H1 (cell line): ENCODE measurements at regions not wholly inside any gene's neighbourhood (a gene's known extent, or its start where the extent isn't known, plus 50 kb on each side); places are given as distances from the start of the nearest gene placed in this dataset.

Experiments
- POLR2AphosphoS5 ChIP-seq: IDR thresholded peaks from 2 replicates; pipeline ENCODE4 v1.6.1; 2011; ENCODE audit warnings: low read depth, low read length
- TF ChIP-seq, protein P1 (sequence below), 3 experiments: IDR thresholded peaks; 1 replicate in 2 of 3; 2 replicates in 1 of 3; pipeline versions ENCODE4 v1.5.1 to v1.6.1; 2011; ENCODE audit warnings: low read length in 3 of 3, mild to moderate bottlenecking in 3 of 3, inconsistent platforms in 2 of 3, low read depth in 1 of 3, moderate library complexity in 1 of 3; ENCODE audit not compliant: insufficient read depth in 1 of 3; ENCODE audit errors: control extremely low read depth in 1 of 3

DNA sequence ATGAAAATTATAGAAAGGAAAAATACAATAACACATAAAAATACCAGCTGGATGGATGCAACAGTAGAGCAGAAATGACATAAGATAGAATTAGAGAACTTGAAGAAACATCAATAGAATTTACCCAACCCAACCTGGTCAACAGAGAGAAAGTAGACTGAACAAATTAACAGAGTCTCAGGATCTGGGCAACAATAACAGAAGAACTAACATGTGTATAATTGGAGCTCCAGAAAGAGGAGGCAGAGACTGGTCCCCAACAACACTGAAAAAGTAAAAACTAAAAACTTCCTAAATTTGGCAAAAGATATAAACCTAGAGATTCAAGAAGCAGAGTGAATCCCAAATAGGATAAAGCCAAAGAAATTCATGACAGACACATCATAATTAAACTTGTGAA lies 458.8 kb downstream of the RPS24 start:
- TF ChIP-seq, protein P1, sequence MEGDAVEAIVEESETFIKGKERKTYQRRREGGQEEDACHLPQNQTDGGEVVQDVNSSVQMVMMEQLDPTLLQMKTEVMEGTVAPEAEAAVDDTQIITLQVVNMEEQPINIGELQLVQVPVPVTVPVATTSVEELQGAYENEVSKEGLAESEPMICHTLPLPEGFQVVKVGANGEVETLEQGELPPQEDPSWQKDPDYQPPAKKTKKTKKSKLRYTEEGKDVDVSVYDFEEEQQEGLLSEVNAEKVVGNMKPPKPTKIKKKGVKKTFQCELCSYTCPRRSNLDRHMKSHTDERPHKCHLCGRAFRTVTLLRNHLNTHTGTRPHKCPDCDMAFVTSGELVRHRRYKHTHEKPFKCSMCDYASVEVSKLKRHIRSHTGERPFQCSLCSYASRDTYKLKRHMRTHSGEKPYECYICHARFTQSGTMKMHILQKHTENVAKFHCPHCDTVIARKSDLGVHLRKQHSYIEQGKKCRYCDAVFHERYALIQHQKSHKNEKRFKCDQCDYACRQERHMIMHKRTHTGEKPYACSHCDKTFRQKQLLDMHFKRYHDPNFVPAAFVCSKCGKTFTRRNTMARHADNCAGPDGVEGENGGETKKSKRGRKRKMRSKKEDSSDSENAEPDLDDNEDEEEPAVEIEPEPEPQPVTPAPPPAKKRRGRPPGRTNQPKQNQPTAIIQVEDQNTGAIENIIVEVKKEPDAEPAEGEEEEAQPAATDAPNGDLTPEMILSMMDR (IDR thresholded peaks at IDR 0.05; ENCODE audit: control extremely low read depth in 1 of 3, insufficient read depth in 1 of 3, low read depth in 1 of 3, low read length in 3 of 3), result no peak
- no peak for TF ChIP-seq POLR2AphosphoS5
